Panc1 (cell line): ENCODE measurements at regions not wholly inside any gene's neighbourhood (a gene's known extent, or its start where the extent isn't known, plus 50 kb on each side); places are given as distances from the start of the nearest gene placed in this dataset.

ENCODE experiments used
- ATAC-seq: fragments of 200-7000 bp; cut with Tn5 transposase; 2 replicates; pipeline ENCODE4 v1.9.1; 2020; ENCODE audit warnings: mild to moderate bottlenecking, moderate library complexity
- BruUV-seq: library from RNA; stranded (reverse); fragments of 400-500 nt; replicated peaks from 2 replicates; lab custom pipeline; 2021; lab: Mats Ljungman, UMichigan
- CTCF ChIA-PET: fragments of 300-600 bp; sonication (Branson Sonifier 250); formaldehyde crosslinking; loops from one replicate; lab custom pipeline; 2022; ENCODE audit warnings: antibody characterized with exemption; lab: Charles Lee
- POLR2A ChIA-PET: fragments of 300-600 bp; sonication (Branson Sonifier 250); formaldehyde crosslinking; loops from one replicate; lab custom pipeline; 2022; ENCODE audit warnings: antibody characterized with exemption; lab: Charles Lee
- DNase-seq: peaks from one replicate; pipeline ENCODE4 v3.0.0-alpha.2; 2010; ENCODE audit warnings: low read depth, low spot score
- H3K27ac ChIP-seq: 2 replicates; pipeline ENCODE4 v1.5.1; 2011; ENCODE audit warnings: mild to moderate bottlenecking, low read length, inconsistent platforms
- H3K27me3 ChIP-seq: fragments of 200-500 bp; sonication (Bioruptor generic); 2 replicates; pipeline ENCODE4 v1.6.0; 2014; ENCODE audit warnings: low read length, inconsistent platforms; ENCODE audit not compliant: control insufficient read depth, insufficient read depth
- H3K36me3 ChIP-seq: fragments of 200-500 bp; sonication (Bioruptor generic); 2 replicates; pipeline ENCODE4 v1.5.1; 2014; ENCODE audit warnings: inconsistent platforms, mild to moderate bottlenecking, low read length, moderate library complexity; ENCODE audit not compliant: control insufficient read depth, insufficient read depth
- H3K4me1 ChIP-seq: 2 replicates; pipeline ENCODE4 v1.5.1; 2011; ENCODE audit warnings: inconsistent platforms, mild to moderate bottlenecking, low read length, moderate library complexity; ENCODE audit not compliant: control insufficient read depth, insufficient read depth
- H3K4me3 ChIP-seq, 2 experiments: 2 replicates each; pipeline ENCODE4 v1.5.1; 2011 to 2012; ENCODE audit warnings: low read depth in 2 of 2, low read length in 2 of 2, mild to moderate bottlenecking in 2 of 2, inconsistent platforms in 1 of 2, moderate library complexity in 1 of 2
- H3K9me3 ChIP-seq: fragments of 200-500 bp; sonication (Bioruptor generic); 2 replicates; pipeline ENCODE4 v1.5.1; 2014; ENCODE audit warnings: low read depth, mild to moderate bottlenecking, inconsistent platforms, low read length, moderate library complexity; ENCODE audit not compliant: control insufficient read depth, insufficient read depth
- POLR2AphosphoS5 ChIP-seq: IDR thresholded peaks from 2 replicates; pipeline ENCODE4 v1.6.1; 2012; ENCODE audit warnings: mild to moderate bottlenecking, low read depth, low read length, moderate library complexity
- SIN3A ChIP-seq: IDR thresholded peaks from 2 replicates; pipeline ENCODE4 v1.6.1; 2012; ENCODE audit warnings: low read depth, mild to moderate bottlenecking, low read length, moderate library complexity, borderline replicate concordance; ENCODE audit not compliant: insufficient read depth
- TCF7L2 ChIP-seq: IDR thresholded peaks from 2 replicates; pipeline ENCODE4 v1.6.1; 2011; ENCODE audit warnings: mild to moderate bottlenecking, low read depth, low read length, inconsistent platforms
- in situ Hi-C: cut with HindIII; loops from 2 replicates; pipeline ENCODE4 v1.10.0; 2016; ENCODE audit warnings: low sequenced_read_pairs, low pct_unique_long_range_greater_than_20kb
- intact Hi-C: fragments of 100-400 bp; cut with micrococcal nuclease; formaldehyde crosslinking; loops from one replicate; pipeline ENCODE4 v1.10.0; 2022; ENCODE audit not compliant: unreplicated experiment
- TF ChIP-seq, protein P1 (sequence below): fragments of 450-650 bp; IDR thresholded peaks from 2 replicates; pipeline ENCODE4 v1.5.1; 2017; ENCODE audit warnings: mild to moderate bottlenecking
- TF ChIP-seq, protein P2 (sequence below), 2 experiments: IDR thresholded peaks; 2 replicates each; pipeline ENCODE4 v1.6.1; 2011 to 2012; ENCODE audit warnings: low read depth in 2 of 2, control low read depth in 1 of 2, low read length in 1 of 2, mild to moderate bottlenecking in 1 of 2, moderate library complexity in 1 of 2; ENCODE audit not compliant: insufficient read depth in 1 of 2

DNA sequence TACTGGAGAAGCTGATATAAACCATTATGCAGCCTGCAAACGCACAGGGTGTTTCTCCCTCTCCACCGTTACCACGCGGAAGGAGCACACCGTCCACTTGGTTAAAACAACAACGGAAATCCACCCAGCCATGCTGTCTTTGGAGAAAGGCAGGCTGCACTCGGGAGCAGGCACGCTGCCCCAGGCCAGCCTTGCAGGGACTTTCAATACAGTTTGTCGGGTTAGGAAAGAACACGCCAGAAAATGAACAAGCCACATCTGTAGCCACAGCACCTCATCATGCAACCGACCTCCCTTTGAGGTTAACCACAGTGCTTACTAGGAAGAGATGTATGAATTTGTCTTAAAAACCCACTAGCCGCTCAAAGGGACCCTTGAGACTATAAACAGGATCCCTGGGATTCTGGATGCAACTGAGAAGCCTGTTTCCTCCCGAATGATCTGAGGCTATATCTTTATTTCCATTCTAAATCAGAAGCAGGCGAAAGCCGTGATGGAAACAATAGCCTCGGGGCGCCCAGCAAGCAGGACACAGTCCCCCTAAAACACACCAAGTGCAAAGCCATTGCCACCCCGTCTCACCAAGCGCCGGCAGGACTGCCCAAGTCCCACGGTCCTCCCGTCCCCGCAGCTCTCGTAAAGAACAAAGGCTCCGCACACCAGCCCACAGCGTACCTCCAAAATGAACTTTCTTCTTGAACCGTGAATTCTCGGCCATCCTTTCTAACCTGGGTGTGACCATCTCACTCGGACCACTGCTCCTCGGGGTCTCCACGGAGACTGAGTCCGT, 318.9 kb downstream of the CTTN start:
- H3K27me3 ChIP-seq: peaks cover 27% of the 10 kb centered on the region; the same call in 1 of the 2 replicates
- no TSS peak for BruUV-seq
- TF ChIP-seq, protein P1, sequence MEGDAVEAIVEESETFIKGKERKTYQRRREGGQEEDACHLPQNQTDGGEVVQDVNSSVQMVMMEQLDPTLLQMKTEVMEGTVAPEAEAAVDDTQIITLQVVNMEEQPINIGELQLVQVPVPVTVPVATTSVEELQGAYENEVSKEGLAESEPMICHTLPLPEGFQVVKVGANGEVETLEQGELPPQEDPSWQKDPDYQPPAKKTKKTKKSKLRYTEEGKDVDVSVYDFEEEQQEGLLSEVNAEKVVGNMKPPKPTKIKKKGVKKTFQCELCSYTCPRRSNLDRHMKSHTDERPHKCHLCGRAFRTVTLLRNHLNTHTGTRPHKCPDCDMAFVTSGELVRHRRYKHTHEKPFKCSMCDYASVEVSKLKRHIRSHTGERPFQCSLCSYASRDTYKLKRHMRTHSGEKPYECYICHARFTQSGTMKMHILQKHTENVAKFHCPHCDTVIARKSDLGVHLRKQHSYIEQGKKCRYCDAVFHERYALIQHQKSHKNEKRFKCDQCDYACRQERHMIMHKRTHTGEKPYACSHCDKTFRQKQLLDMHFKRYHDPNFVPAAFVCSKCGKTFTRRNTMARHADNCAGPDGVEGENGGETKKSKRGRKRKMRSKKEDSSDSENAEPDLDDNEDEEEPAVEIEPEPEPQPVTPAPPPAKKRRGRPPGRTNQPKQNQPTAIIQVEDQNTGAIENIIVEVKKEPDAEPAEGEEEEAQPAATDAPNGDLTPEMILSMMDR: no peak
- TF ChIP-seq SIN3A (no peak), TCF7L2 (no peak), POLR2AphosphoS5 (no peak)
- TF ChIP-seq, protein P2, sequence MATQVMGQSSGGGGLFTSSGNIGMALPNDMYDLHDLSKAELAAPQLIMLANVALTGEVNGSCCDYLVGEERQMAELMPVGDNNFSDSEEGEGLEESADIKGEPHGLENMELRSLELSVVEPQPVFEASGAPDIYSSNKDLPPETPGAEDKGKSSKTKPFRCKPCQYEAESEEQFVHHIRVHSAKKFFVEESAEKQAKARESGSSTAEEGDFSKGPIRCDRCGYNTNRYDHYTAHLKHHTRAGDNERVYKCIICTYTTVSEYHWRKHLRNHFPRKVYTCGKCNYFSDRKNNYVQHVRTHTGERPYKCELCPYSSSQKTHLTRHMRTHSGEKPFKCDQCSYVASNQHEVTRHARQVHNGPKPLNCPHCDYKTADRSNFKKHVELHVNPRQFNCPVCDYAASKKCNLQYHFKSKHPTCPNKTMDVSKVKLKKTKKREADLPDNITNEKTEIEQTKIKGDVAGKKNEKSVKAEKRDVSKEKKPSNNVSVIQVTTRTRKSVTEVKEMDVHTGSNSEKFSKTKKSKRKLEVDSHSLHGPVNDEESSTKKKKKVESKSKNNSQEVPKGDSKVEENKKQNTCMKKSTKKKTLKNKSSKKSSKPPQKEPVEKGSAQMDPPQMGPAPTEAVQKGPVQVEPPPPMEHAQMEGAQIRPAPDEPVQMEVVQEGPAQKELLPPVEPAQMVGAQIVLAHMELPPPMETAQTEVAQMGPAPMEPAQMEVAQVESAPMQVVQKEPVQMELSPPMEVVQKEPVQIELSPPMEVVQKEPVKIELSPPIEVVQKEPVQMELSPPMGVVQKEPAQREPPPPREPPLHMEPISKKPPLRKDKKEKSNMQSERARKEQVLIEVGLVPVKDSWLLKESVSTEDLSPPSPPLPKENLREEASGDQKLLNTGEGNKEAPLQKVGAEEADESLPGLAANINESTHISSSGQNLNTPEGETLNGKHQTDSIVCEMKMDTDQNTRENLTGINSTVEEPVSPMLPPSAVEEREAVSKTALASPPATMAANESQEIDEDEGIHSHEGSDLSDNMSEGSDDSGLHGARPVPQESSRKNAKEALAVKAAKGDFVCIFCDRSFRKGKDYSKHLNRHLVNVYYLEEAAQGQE (IDR thresholded peaks at IDR 0.05; ENCODE audit: insufficient read depth in 1 of 2, low read depth in 2 of 2, low read length in 1 of 2): no peak
- H3K27ac ChIP-seq: no peak overlapping the region
- no peak for DNase-seq
- POLR2A ChIA-PET: no interaction called here
- no peaks in the 10 kb centered on the region for H3K4me1 ChIP-seq
- no peak overlapping the region for H3K4me3 ChIP-seq
- H3K9me3 ChIP-seq: no peaks in the 10 kb centered on the region
- H3K36me3 ChIP-seq: no peaks in the 10 kb centered on the region
- CTCF ChIA-PET: no interaction called here
- no peak for ATAC-seq
- intact Hi-C loops: no loop called here
- in situ Hi-C loops: no loop called here

DNA sequence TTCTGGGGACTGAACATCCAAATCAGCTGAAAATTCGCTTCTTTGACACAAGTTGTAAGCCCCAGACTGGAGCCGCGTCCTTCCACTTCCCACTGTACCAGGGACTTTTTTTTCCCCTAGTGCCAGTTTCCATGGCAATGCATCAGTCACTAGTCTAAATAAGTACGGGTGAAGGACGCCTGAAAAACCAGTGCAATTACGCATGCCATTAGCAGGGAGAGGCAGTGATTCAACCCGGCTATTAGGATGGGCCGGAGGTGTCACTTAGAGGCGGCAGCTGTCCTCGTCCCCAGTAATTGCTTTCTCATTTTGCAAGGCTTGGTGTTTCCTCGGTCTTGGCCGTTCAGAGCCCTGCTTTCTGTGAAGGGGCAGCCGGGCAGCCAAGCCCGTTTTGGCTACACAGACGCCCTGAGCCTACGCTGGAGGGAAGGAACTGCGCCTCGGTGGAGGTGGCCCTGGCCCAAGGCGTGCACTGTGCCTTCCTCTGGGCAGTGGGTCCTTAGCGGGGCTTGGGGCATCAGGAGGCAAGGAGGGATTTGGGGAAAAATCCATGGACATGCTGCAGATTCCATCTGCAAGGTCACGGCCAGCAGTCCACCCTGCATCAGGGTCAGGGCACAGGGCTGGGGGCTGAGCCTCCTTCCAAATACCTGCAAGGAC, 319.7 kb downstream of the CTTN start:
- Histone ChIP-seq H3K36me3 (no peaks in the 10 kb centered on the region), H3K4me1 (no peaks in the 10 kb centered on the region), H3K27ac (no peak overlapping the region), H3K4me3 (no peak overlapping the region), H3K9me3 (no peaks in the 10 kb centered on the region), H3K27me3 (peaks cover 34% of the 10 kb centered on the region)
- BruUV-seq: no TSS peak
- ATAC-seq: no peak
- in situ Hi-C loops: no loop called here
- CTCF ChIA-PET: no interaction called here
- no peak for DNase-seq
- POLR2A ChIA-PET: no interaction called here
- TF ChIP-seq SIN3A (no peak), TCF7L2 (no peak), POLR2AphosphoS5 (no peak)
- TF ChIP-seq, protein P1: no peak
- TF ChIP-seq, protein P2 (IDR thresholded peaks at IDR 0.05; ENCODE audit: insufficient read depth in 1 of 2, low read depth in 2 of 2, low read length in 1 of 2): no peak
- intact Hi-C loops: no loop called here
